ENCODE measurements at regions not wholly inside any gene's neighbourhood (a gene's known extent, or its start where the extent isn't known, plus 50 kb on each side); places are given as distances from the start of the nearest gene placed in this dataset.

- H3K79me1 ChIP-seq (replicated peaks; ENCODE audit: low read length, poor library complexity, severe bottlenecking), result no peaks in the 10 kb centered on the region
- no peak for DNase-seq
- no peak overlapping the region for H2BK15ac ChIP-seq (ENCODE audit: low read depth, poor library complexity, severe bottlenecking)
- H4K91ac ChIP-seq (ENCODE audit: low read length), result no peak overlapping the region
- H3K36me3 ChIP-seq (ENCODE audit: control insufficient read depth in 1 of 2, insufficient read depth in 2 of 2, low read depth in 1 of 2, low read length in 2 of 2), result no peaks in the 10 kb centered on the region
- no peak overlapping the region for H3K4ac ChIP-seq (ENCODE audit: low read depth in 1 of 2, low read length in 2 of 2)
- no peak overlapping the region for H3K9ac ChIP-seq (ENCODE audit: low read length)
- H2AK5ac ChIP-seq (ENCODE audit: low read length, severe bottlenecking), result no peak overlapping the region
- H3K4me1 ChIP-seq (ENCODE audit: control insufficient read depth, insufficient read depth, low read depth, low read length), result peaks cover 3% of the 10 kb centered on the region
- no peak overlapping the region for H3K4me2 ChIP-seq (ENCODE audit: low read length, poor library complexity, severe bottlenecking)
- no peak overlapping the region for H2BK5ac ChIP-seq (ENCODE audit: low read depth, low read length, poor library complexity, severe bottlenecking)
- H3K4me3 ChIP-seq (ENCODE audit: insufficient read depth in 1 of 2, low read depth in 1 of 2, low read length in 2 of 2), result no peak overlapping the region
- no peak overlapping the region for H4K8ac ChIP-seq (ENCODE audit: low read length)
- no peak overlapping the region for H3K18ac ChIP-seq (ENCODE audit: low read depth in 1 of 2, low read length in 2 of 2)
- peaks cover 8 to 19% of the 10 kb centered on the region in 2 experiments for H3K27me3 ChIP-seq (ENCODE audit: control insufficient read depth in 1 of 2, insufficient read depth in 1 of 2, low read length in 2 of 2)
- no peak overlapping the region for H2BK120ac ChIP-seq (ENCODE audit: low read depth, low read length)
- no peaks in the 10 kb centered on the region for H3K9me3 ChIP-seq (ENCODE audit: control insufficient read depth, low read length)
- no peak overlapping the region for H2BK12ac ChIP-seq (ENCODE audit: low read length in 2 of 2)
- H3K14ac ChIP-seq (ENCODE audit: low read length in 2 of 2), result no peak overlapping the region
- no peak overlapping the region for H3K23ac ChIP-seq (ENCODE audit: low read length in 2 of 2)
- 100% methylated on average over 1 of the region's 1 CpG for WGBS
- H2AFZ ChIP-seq (ENCODE audit: low read depth, low read length), result no peak overlapping the region
- no peak overlapping the region for H3K27ac ChIP-seq (ENCODE audit: low read length, poor library complexity, severe bottlenecking)
These were observed 92.1 kb upstream of the ID2 start for GRCh38 chr2:8589721-8590120.

- H3K4ac ChIP-seq (ENCODE audit: low read depth in 1 of 2, low read length in 2 of 2), result no peak overlapping the region
- H2AK5ac ChIP-seq (ENCODE audit: low read length, severe bottlenecking), result no peak overlapping the region
- no peak overlapping the region for H2AFZ ChIP-seq (ENCODE audit: low read depth, low read length)
- H2BK12ac ChIP-seq (ENCODE audit: low read length in 2 of 2), result no peak overlapping the region
- no peak overlapping the region for H3K14ac ChIP-seq (ENCODE audit: low read length in 2 of 2)
- H3K27ac ChIP-seq (ENCODE audit: low read length, poor library complexity, severe bottlenecking), result no peak overlapping the region
- no peak overlapping the region for H2BK15ac ChIP-seq (ENCODE audit: low read depth, poor library complexity, severe bottlenecking)
- H4K8ac ChIP-seq (ENCODE audit: low read length), result no peak overlapping the region
- no peak overlapping the region for H3K4me2 ChIP-seq (ENCODE audit: low read length, poor library complexity, severe bottlenecking)
- H3K9me3 ChIP-seq (ENCODE audit: control insufficient read depth, low read length), result no peaks in the 10 kb centered on the region
- no peak overlapping the region for H2BK5ac ChIP-seq (ENCODE audit: low read depth, low read length, poor library complexity, severe bottlenecking)
- peaks cover 8 to 19% of the 10 kb centered on the region in 2 experiments for H3K27me3 ChIP-seq (ENCODE audit: control insufficient read depth in 1 of 2, insufficient read depth in 1 of 2, low read length in 2 of 2)
- no peaks in the 10 kb centered on the region for H3K36me3 ChIP-seq (ENCODE audit: control insufficient read depth in 1 of 2, insufficient read depth in 2 of 2, low read depth in 1 of 2, low read length in 2 of 2)
- H2BK120ac ChIP-seq (ENCODE audit: low read depth, low read length), result no peak overlapping the region
- 88% methylated on average over 6 of the region's 6 CpGs for WGBS
- H3K9ac ChIP-seq (ENCODE audit: low read length), result no peak overlapping the region
- no peak overlapping the region for H3K4me3 ChIP-seq (ENCODE audit: insufficient read depth in 1 of 2, low read depth in 1 of 2, low read length in 2 of 2)
- H3K18ac ChIP-seq (ENCODE audit: low read depth in 1 of 2, low read length in 2 of 2), result no peak overlapping the region
- no peaks in the 10 kb centered on the region for H3K79me1 ChIP-seq (replicated peaks; ENCODE audit: low read length, poor library complexity, severe bottlenecking)
- no peak overlapping the region for H3K23ac ChIP-seq (ENCODE audit: low read length in 2 of 2)
- H3K4me1 ChIP-seq (ENCODE audit: control insufficient read depth, insufficient read depth, low read depth, low read length), result peaks cover 4% of the 10 kb centered on the region
- DNase-seq, result no peak
- no peak overlapping the region for H4K91ac ChIP-seq (ENCODE audit: low read length)
These were observed 90.9 kb upstream of the ID2 start for GRCh38 chr2:8590938-8591337.

- H3K23ac ChIP-seq (ENCODE audit: low read length in 2 of 2), result no peak overlapping the region
- H3K9me3 ChIP-seq (ENCODE audit: control insufficient read depth, low read length), result no peaks in the 10 kb centered on the region
- H2AK5ac ChIP-seq (ENCODE audit: low read length, severe bottlenecking), result no peak overlapping the region
- no peak for DNase-seq
- H3K4me3 ChIP-seq (ENCODE audit: insufficient read depth in 1 of 2, low read depth in 1 of 2, low read length in 2 of 2), result no peak overlapping the region
- WGBS, result 51% methylated on average over 6 of the region's 7 CpGs
- peaks cover 4 to 6% of the 10 kb centered on the region in 2 experiments for H3K27me3 ChIP-seq (ENCODE audit: control insufficient read depth in 1 of 2, insufficient read depth in 1 of 2, low read length in 2 of 2)
- peaks cover 4% of the 10 kb centered on the region for H3K4me1 ChIP-seq (ENCODE audit: control insufficient read depth, insufficient read depth, low read depth, low read length)
- no peak overlapping the region for H4K8ac ChIP-seq (ENCODE audit: low read length)
- no peak overlapping the region for H2BK15ac ChIP-seq (ENCODE audit: low read depth, poor library complexity, severe bottlenecking)
- H3K79me1 ChIP-seq (replicated peaks; ENCODE audit: low read length, poor library complexity, severe bottlenecking), result no peaks in the 10 kb centered on the region
- H4K91ac ChIP-seq (ENCODE audit: low read length), result no peak overlapping the region
- H2BK120ac ChIP-seq (ENCODE audit: low read depth, low read length), result no peak overlapping the region
- H3K4me2 ChIP-seq (ENCODE audit: low read length, poor library complexity, severe bottlenecking), result no peak overlapping the region
- no peak overlapping the region for H2BK12ac ChIP-seq (ENCODE audit: low read length in 2 of 2)
- H3K4ac ChIP-seq (ENCODE audit: low read depth in 1 of 2, low read length in 2 of 2), result no peak overlapping the region
- H3K9ac ChIP-seq (ENCODE audit: low read length), result no peak overlapping the region
- no peak overlapping the region for H2BK5ac ChIP-seq (ENCODE audit: low read depth, low read length, poor library complexity, severe bottlenecking)
- no peaks in the 10 kb centered on the region for H3K36me3 ChIP-seq (ENCODE audit: control insufficient read depth in 1 of 2, insufficient read depth in 2 of 2, low read depth in 1 of 2, low read length in 2 of 2)
- no peak overlapping the region for H3K18ac ChIP-seq (ENCODE audit: low read depth in 1 of 2, low read length in 2 of 2)
- no peak overlapping the region for H2AFZ ChIP-seq (ENCODE audit: low read depth, low read length)
- no peak overlapping the region for H3K14ac ChIP-seq (ENCODE audit: low read length in 2 of 2)
- no peak overlapping the region for H3K27ac ChIP-seq (ENCODE audit: low read length, poor library complexity, severe bottlenecking)
These were observed 89.1 kb upstream of the ID2 start for GRCh38 chr2:8592736-8593135.

GRCh38 chr2:8593243-8593642 is 88.6 kb upstream of the ID2 start:
- Histone ChIP-seq H3K9me3 (ENCODE audit: control insufficient read depth, low read length) (no peaks in the 10 kb centered on the region), H3K4ac (ENCODE audit: low read depth in 1 of 2, low read length in 2 of 2) (no peak overlapping the region), H2AK5ac (ENCODE audit: low read length, severe bottlenecking) (no peak overlapping the region), H3K36me3 (ENCODE audit: control insufficient read depth in 1 of 2, insufficient read depth in 2 of 2, low read depth in 1 of 2, low read length in 2 of 2) (no peaks in the 10 kb centered on the region), H2AFZ (ENCODE audit: low read depth, low read length) (no peak overlapping the region), H4K91ac (ENCODE audit: low read length) (no peak overlapping the region), H3K14ac (ENCODE audit: low read length in 2 of 2) (no peak overlapping the region), H3K27me3 (ENCODE audit: control insufficient read depth in 1 of 2, insufficient read depth in 1 of 2, low read length in 2 of 2) (peaks cover 0 to 6% of the 10 kb centered on the region in 2 experiments), H3K18ac (ENCODE audit: low read depth in 1 of 2, low read length in 2 of 2) (no peak overlapping the region), H3K27ac (ENCODE audit: low read length, poor library complexity, severe bottlenecking) (no peak overlapping the region), H3K4me3 (ENCODE audit: insufficient read depth in 1 of 2, low read depth in 1 of 2, low read length in 2 of 2) (no peak overlapping the region), H2BK5ac (ENCODE audit: low read depth, low read length, poor library complexity, severe bottlenecking) (no peak overlapping the region), H3K23ac (ENCODE audit: low read length in 2 of 2) (no peak overlapping the region), H3K4me1 (ENCODE audit: control insufficient read depth, insufficient read depth, low read depth, low read length) (peaks cover 6% of the 10 kb centered on the region), H2BK12ac (ENCODE audit: low read length in 2 of 2) (no peak overlapping the region), H2BK120ac (ENCODE audit: low read depth, low read length) (no peak overlapping the region), H3K79me1 (replicated peaks; ENCODE audit: low read length, poor library complexity, severe bottlenecking) (no peaks in the 10 kb centered on the region), H3K4me2 (ENCODE audit: low read length, poor library complexity, severe bottlenecking) (no peak overlapping the region), H3K9ac (ENCODE audit: low read length) (no peak overlapping the region), H2BK15ac (ENCODE audit: low read depth, poor library complexity, severe bottlenecking) (no peak overlapping the region), H4K8ac (ENCODE audit: low read length) (no peak overlapping the region)
- 96% methylated on average over 3 of the region's 4 CpGs for WGBS
- DNase-seq, result no peak

Measured in mesenchymal stem cell (in vitro differentiated cells and primary cell).